K562 (cell line): ENCODE measurements at regions not wholly inside any gene's neighbourhood (a gene's known extent, or its start where the extent isn't known, plus 50 kb on each side); places are given as distances from the start of the nearest gene placed in this dataset.

Experiments used
- ATAC-seq: fragments of 200-7000 bp; cut with Tn5 transposase; 3 replicates; pipeline ENCODE4 v1.9.1; 2020; ENCODE audit warnings: moderate library complexity
- BruUV-seq: library from RNA; stranded (reverse); fragments of 400-500 nt; replicated peaks from 2 replicates; lab custom pipeline; 2021; lab: Mats Ljungman, UMichigan
- CTCF ChIA-PET: fragments of 300-600 bp; formaldehyde crosslinking; extraction: SDS; loops from one replicate; lab custom pipeline; 2021; ENCODE audit warnings: low intra/inter-chr PET ratio; lab: Yijun Ruan, JAX
- POLR2A ChIA-PET: fragments of 300-600, 350-650 bp; sonication (Branson Sonifier 250); formaldehyde crosslinking; extraction: SDS; loops from one replicate; lab custom pipeline; 2021; ENCODE audit warnings: antibody characterized with exemption, inconsistent platforms; lab: Yijun Ruan, JAX
- DNase-seq, 4 experiments: peaks; one replicate each; pipeline versions ENCODE4 v3.0.0 to v3.0.0-alpha.2; 2011 to 2018; ENCODE audit warnings: low spot score in 3 of 4, mixed read lengths in 3 of 4; ENCODE audit errors: extremely low read depth in 1 of 4
- FAIRE-seq: peaks from 2 replicates; lab custom pipeline; 2011; peaks lifted over from hg19 to GRCh38; lab: Jason Lieb, UNC
- H2AFZ ChIP-seq: 2 replicates; pipeline ENCODE4 v1.6.0; 2011; ENCODE audit warnings: low read depth, low read length, control low read depth, inconsistent platforms
- H3K27ac ChIP-seq: fragments of 200-600 bp; 3 replicates; pipeline ENCODE4 v1.8.0; 2011; ENCODE audit warnings: low read depth, mild to moderate bottlenecking, control low read depth, inconsistent platforms, low read length, moderate library complexity, mixed read lengths; ENCODE audit errors: extremely low read depth
- H3K27me3 ChIP-seq, 2 experiments: fragments of 300-600 bp in 1 of 2; 2 replicates in 1 of 2; 3 replicates in 1 of 2; pipeline versions ENCODE4 v1.6.0 to v1.8.0; 2011; ENCODE audit warnings: inconsistent platforms in 2 of 2, low read length in 2 of 2, mild to moderate bottlenecking in 1 of 2, mixed read lengths in 1 of 2, moderate library complexity in 1 of 2; ENCODE audit not compliant: control insufficient read depth in 2 of 2, insufficient read depth in 2 of 2
- H3K36me3 ChIP-seq: fragments of 300-600 bp; 3 replicates; pipeline ENCODE4 v1.8.0; 2011; ENCODE audit warnings: mild to moderate bottlenecking, low read length, inconsistent platforms; ENCODE audit not compliant: control insufficient read depth, insufficient read depth
- H3K4me1 ChIP-seq, 2 experiments: fragments of 200-600 bp in 1 of 2; replicated peaks in 1 of 2; 2 replicates in 1 of 2; 3 replicates in 1 of 2; pipeline versions ENCODE4 v1.5.1 to v1.8.0; 2011; ENCODE audit warnings: inconsistent platforms in 2 of 2, low read length in 2 of 2, mild to moderate bottlenecking in 1 of 2, mixed read lengths in 1 of 2, moderate library complexity in 1 of 2; ENCODE audit not compliant: control insufficient read depth in 2 of 2, insufficient read depth in 2 of 2
- H3K4me2 ChIP-seq: 2 replicates; pipeline ENCODE4 v1.6.1; 2011; ENCODE audit warnings: low read length, control low read depth, inconsistent platforms, mixed read lengths; ENCODE audit not compliant: insufficient read depth
- H3K4me3 ChIP-seq: fragments of 200-600 bp; sonication (generic), shearing (Covaris generic); 2 replicates; pipeline ENCODE4 v1.5.1; 2016; ENCODE audit warnings: control low read depth, inconsistent platforms
- H3K79me2 ChIP-seq: fragments of 200-600 bp; 3 replicates; pipeline ENCODE4 v1.8.0; 2011; ENCODE audit warnings: low read length, inconsistent platforms; ENCODE audit not compliant: control insufficient read depth, insufficient read depth
- H3K9ac ChIP-seq, 2 experiments: 2 replicates each; pipeline versions ENCODE4 v1.6.0 to v1.6.1; 2011; ENCODE audit warnings: low read depth in 2 of 2, low read length in 2 of 2, control low read depth in 1 of 2, inconsistent platforms in 1 of 2, mild to moderate bottlenecking in 1 of 2, mixed read lengths in 1 of 2; ENCODE audit not compliant: insufficient read depth in 1 of 2
- H3K9me1 ChIP-seq: one replicate; pipeline ENCODE4 v1.6.0; 2011; ENCODE audit warnings: inconsistent platforms, mild to moderate bottlenecking, low read length, moderate library complexity; ENCODE audit not compliant: control insufficient read depth, insufficient read depth
- H3K9me3 ChIP-seq: replicated peaks from 2 replicates; pipeline ENCODE4 v1.5.1; 2011; ENCODE audit warnings: low read depth, low read length, inconsistent platforms; ENCODE audit not compliant: control insufficient read depth, insufficient read depth
- H4K20me1 ChIP-seq: replicated peaks from 2 replicates; pipeline ENCODE4 v1.6.1; 2011; ENCODE audit warnings: low read length, inconsistent platforms, mixed read lengths; ENCODE audit not compliant: control insufficient read depth, insufficient read depth
- EHMT2 ChIP-seq: fragments of 450-650 bp; IDR thresholded peaks from 2 replicates; pipeline ENCODE4 v1.6.1; 2018; ENCODE audit warnings: antibody characterized with exemption
- HLTF ChIP-seq: fragments of 450-650 bp; IDR thresholded peaks from 2 replicates; pipeline ENCODE4 v1.6.1; 2016
- POLR3A ChIP-seq: IDR thresholded peaks from 2 replicates; pipeline ENCODE4 v1.6.1; 2011; ENCODE audit warnings: borderline replicate concordance, mild to moderate bottlenecking, moderate library complexity; ENCODE audit not compliant: insufficient read length, insufficient read depth; ENCODE audit errors: extremely low read depth
- ZNF384 ChIP-seq: IDR thresholded peaks from 2 replicates; pipeline ENCODE4 v1.6.1; 2012; ENCODE audit warnings: low read depth, low read length, improper control_type of control experiment
- WGBS: fragments of 100-300 bp; shearing (Covaris generic); methylation state at CpG from one replicate; pipeline ENCODE4 v1.1.6; 2016; ENCODE audit warnings: low coverage, mixed read lengths; ENCODE audit not compliant: insufficient coverage; ENCODE audit errors: missing lambda C conversion rate; 5-methylcytosine and 5-hydroxymethylcytosine counted together
- in situ Hi-C: fragments of 300-500 bp; cut with MboI; formaldehyde crosslinking; loops from 4 replicates; pipeline ENCODE4 v1.15.0; 2018; ENCODE audit warnings: inconsistent platforms, mixed read lengths
- intact Hi-C: fragments of 100-400 bp; cut with micrococcal nuclease; formaldehyde crosslinking; loops from 2 replicates; pipeline ENCODE4 v1.14.2; 2022
- TF ChIP-seq, protein P1 (sequence below), 2 experiments: fragments of 450-650 bp in 1 of 2; IDR thresholded peaks; 2 replicates each; pipeline ENCODE4 v1.6.1; 2011 to 2017; ENCODE audit warnings: low read depth in 2 of 2, antibody characterized with exemption in 1 of 2, borderline replicate concordance in 1 of 2, low read length in 1 of 2, mild to moderate bottlenecking in 1 of 2, mixed read lengths in 1 of 2; ENCODE audit not compliant: control insufficient read depth in 1 of 2
- TF ChIP-seq, protein P2 (sequence below): fragments of 250-450 bp; sonication (Bioruptor Pico); IDR thresholded peaks from 2 replicates; pipeline ENCODE4 v1.5.0; 2022; ENCODE audit warnings: mild to moderate bottlenecking
- TF ChIP-seq, protein P3 (sequence below): fragments of 250-450 bp; sonication (Bioruptor Pico); IDR thresholded peaks from 2 replicates; pipeline ENCODE4 v1.8.0; 2021; ENCODE audit warnings: moderate library complexity, mild to moderate bottlenecking, inconsistent platforms

DNA sequence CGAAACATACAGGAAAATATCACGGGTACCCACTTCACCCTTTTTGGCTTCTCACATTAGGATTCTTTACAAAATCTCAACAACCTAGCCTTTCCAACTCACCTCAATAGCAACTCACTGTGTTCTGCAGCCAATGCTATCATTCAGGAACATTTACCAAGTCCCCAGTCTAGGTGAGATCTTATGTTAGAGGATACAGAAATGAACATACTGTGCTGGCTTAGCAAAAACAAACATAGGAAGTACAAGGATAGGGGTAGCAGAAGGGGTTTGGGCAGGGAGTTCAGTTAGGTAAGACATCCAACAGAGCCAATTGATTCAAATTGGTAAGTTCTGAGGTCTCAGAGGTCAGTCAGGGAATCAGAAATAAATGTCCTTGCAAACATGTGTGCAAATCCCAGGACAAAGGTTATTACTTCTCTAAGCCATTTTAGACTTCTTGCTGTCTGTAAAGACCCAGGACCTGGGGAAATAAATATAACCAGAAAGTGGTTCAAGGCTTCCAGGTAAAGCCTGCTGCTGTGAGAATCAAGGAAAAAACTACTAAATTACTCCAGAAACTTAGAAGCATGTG, 556.3 kb upstream of the CHAC2 start:
- no peak overlapping the region for H2AFZ ChIP-seq
- WGBS = 0% methylated on average over 2 of the region's 2 CpGs
- TF ChIP-seq HLTF = no peak
- no peaks in the 10 kb centered on the region for H3K27me3 ChIP-seq
- POLR2A ChIA-PET = interaction anchor here (0.7 kb wide), 1 partner anchor 693 kb away, joined by 3 read pairs; no protein-coding TSS in a partner anchor
- H3K9me1 ChIP-seq = no peaks in the 10 kb centered on the region
- no peaks in the 10 kb centered on the region for H3K9me3 ChIP-seq
- ATAC-seq = no peak
- CTCF ChIA-PET = no interaction called here
- intact Hi-C loops = no loop called here
- H3K4me3 ChIP-seq = no peak overlapping the region
- no peak overlapping the region for H3K9ac ChIP-seq
- no peak overlapping the region for H3K4me2 ChIP-seq
- in situ Hi-C loops = no loop called here
- DNase-seq = no peak
- FAIRE-seq = no peak
- H3K27ac ChIP-seq = no peak overlapping the region
- no peaks in the 10 kb centered on the region for H4K20me1 ChIP-seq
- H3K36me3 ChIP-seq = no peaks in the 10 kb centered on the region
- no peaks in the 10 kb centered on the region for H3K4me1 ChIP-seq
- no peaks in the 10 kb centered on the region for H3K79me2 ChIP-seq
- no TSS peak for BruUV-seq

DNA sequence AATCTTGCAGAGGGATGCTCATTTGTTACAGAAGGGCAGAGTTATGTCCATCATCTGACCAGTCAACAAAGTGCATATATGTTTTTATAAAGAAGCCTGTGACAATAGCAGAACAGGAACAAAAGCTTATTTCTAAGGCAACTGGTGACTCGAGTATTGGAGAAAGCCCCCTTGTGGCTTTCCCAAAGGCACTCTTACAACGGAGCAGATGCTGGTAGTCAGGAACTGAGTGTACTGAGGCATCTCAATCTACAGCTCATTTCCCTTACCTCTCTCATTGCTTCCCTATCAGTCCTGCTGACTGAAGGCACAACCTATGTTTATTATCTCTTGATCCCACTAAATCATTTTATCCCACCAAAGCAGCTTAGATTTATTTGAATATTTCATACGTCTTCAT, 557.1 kb upstream of the CHAC2 start:
- Histone ChIP-seq H2AFZ (no peak overlapping the region), H3K9ac (no peak overlapping the region), H3K27me3 (no peaks in the 10 kb centered on the region), H3K9me1 (no peaks in the 10 kb centered on the region), H3K36me3 (no peaks in the 10 kb centered on the region), H3K27ac (no peak overlapping the region), H3K4me3 (no peak overlapping the region), H4K20me1 (no peaks in the 10 kb centered on the region), H3K4me1 (no peaks in the 10 kb centered on the region), H3K79me2 (no peaks in the 10 kb centered on the region), H3K9me3 (no peaks in the 10 kb centered on the region), H3K4me2 (no peak overlapping the region)
- ATAC-seq (no peak), FAIRE-seq (no peak), DNase-seq (no peak)
- ChIA-PET CTCF (no interaction called here), POLR2A (no interaction called here)
- in situ Hi-C loops = no loop called here
- intact Hi-C loops = no loop called here
- WGBS = 0% methylated on average over 3 of the region's 3 CpGs
- no TSS peak for BruUV-seq
- TF ChIP-seq POLR3A = no peak
- TF ChIP-seq, protein P1, sequence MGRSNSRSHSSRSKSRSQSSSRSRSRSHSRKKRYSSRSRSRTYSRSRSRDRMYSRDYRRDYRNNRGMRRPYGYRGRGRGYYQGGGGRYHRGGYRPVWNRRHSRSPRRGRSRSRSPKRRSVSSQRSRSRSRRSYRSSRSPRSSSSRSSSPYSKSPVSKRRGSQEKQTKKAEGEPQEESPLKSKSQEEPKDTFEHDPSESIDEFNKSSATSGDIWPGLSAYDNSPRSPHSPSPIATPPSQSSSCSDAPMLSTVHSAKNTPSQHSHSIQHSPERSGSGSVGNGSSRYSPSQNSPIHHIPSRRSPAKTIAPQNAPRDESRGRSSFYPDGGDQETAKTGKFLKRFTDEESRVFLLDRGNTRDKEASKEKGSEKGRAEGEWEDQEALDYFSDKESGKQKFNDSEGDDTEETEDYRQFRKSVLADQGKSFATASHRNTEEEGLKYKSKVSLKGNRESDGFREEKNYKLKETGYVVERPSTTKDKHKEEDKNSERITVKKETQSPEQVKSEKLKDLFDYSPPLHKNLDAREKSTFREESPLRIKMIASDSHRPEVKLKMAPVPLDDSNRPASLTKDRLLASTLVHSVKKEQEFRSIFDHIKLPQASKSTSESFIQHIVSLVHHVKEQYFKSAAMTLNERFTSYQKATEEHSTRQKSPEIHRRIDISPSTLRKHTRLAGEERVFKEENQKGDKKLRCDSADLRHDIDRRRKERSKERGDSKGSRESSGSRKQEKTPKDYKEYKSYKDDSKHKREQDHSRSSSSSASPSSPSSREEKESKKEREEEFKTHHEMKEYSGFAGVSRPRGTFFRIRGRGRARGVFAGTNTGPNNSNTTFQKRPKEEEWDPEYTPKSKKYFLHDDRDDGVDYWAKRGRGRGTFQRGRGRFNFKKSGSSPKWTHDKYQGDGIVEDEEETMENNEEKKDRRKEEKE (IDR thresholded peaks at IDR 0.05; ENCODE audit: borderline replicate concordance in 1 of 2, control insufficient read depth in 1 of 2, low read depth in 2 of 2, low read length in 1 of 2) = no peak
- TF ChIP-seq, protein P2, sequence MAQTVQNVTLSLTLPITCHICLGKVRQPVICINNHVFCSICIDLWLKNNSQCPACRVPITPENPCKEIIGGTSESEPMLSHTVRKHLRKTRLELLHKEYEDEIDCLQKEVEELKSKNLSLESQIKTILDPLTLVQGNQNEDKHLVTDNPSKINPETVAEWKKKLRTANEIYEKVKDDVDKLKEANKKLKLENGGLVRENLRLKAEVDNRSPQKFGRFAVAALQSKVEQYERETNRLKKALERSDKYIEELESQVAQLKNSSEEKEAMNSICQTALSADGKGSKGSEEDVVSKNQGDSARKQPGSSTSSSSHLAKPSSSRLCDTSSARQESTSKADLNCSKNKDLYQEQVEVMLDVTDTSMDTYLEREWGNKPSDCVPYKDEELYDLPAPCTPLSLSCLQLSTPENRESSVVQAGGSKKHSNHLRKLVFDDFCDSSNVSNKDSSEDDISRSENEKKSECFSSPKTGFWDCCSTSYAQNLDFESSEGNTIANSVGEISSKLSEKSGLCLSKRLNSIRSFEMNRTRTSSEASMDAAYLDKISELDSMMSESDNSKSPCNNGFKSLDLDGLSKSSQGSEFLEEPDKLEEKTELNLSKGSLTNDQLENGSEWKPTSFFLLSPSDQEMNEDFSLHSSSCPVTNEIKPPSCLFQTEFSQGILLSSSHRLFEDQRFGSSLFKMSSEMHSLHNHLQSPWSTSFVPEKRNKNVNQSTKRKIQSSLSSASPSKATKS (CRISPR knock-in tag) = no peak
- no peak for TF ChIP-seq EHMT2
- no peak for TF ChIP-seq ZNF384
- TF ChIP-seq, protein P3, sequence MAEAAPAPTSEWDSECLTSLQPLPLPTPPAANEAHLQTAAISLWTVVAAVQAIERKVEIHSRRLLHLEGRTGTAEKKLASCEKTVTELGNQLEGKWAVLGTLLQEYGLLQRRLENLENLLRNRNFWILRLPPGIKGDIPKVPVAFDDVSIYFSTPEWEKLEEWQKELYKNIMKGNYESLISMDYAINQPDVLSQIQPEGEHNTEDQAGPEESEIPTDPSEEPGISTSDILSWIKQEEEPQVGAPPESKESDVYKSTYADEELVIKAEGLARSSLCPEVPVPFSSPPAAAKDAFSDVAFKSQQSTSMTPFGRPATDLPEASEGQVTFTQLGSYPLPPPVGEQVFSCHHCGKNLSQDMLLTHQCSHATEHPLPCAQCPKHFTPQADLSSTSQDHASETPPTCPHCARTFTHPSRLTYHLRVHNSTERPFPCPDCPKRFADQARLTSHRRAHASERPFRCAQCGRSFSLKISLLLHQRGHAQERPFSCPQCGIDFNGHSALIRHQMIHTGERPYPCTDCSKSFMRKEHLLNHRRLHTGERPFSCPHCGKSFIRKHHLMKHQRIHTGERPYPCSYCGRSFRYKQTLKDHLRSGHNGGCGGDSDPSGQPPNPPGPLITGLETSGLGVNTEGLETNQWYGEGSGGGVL = no peak
